ENCODE measurements at regions not wholly inside any gene's neighbourhood (a gene's known extent, or its start where the extent isn't known, plus 50 kb on each side); places are given as distances from the start of the nearest gene placed in this dataset.

GRCh38 chr10:2011106-2011716 lies 273.9 kb upstream of the ADARB2 start:
- TF ChIP-seq, protein P1, sequence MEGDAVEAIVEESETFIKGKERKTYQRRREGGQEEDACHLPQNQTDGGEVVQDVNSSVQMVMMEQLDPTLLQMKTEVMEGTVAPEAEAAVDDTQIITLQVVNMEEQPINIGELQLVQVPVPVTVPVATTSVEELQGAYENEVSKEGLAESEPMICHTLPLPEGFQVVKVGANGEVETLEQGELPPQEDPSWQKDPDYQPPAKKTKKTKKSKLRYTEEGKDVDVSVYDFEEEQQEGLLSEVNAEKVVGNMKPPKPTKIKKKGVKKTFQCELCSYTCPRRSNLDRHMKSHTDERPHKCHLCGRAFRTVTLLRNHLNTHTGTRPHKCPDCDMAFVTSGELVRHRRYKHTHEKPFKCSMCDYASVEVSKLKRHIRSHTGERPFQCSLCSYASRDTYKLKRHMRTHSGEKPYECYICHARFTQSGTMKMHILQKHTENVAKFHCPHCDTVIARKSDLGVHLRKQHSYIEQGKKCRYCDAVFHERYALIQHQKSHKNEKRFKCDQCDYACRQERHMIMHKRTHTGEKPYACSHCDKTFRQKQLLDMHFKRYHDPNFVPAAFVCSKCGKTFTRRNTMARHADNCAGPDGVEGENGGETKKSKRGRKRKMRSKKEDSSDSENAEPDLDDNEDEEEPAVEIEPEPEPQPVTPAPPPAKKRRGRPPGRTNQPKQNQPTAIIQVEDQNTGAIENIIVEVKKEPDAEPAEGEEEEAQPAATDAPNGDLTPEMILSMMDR (conservative IDR thresholded peaks at IDR 0.05; ENCODE audit: low read length), result no peak
- TF ChIP-seq EZH2phosphoT487 (IDR thresholded peaks at IDR 0.05; ENCODE audit: borderline replicate concordance, low read depth, low read length), result no peak
